Tongue (tissue), 1 donor: ENCODE measurements at regions not wholly inside any gene's neighbourhood (a gene's known extent, or its start where the extent isn't known, plus 50 kb on each side); places are given as distances from the start of the nearest gene placed in this dataset.

ENCODE experiments used
- DNase-seq: peaks from one replicate; pipeline ENCODE4 v3.0.0-alpha.2; 2015

- peak; percentile 79 for DNase-seq
These were observed 54.3 kb downstream of the FAM241B start for GRCh38 chr10:69684020-69684980.

GRCh38 chr10:69684981-69685353 is 54.9 kb downstream of the FAM241B start:
- DNase-seq = no peak

DNA sequence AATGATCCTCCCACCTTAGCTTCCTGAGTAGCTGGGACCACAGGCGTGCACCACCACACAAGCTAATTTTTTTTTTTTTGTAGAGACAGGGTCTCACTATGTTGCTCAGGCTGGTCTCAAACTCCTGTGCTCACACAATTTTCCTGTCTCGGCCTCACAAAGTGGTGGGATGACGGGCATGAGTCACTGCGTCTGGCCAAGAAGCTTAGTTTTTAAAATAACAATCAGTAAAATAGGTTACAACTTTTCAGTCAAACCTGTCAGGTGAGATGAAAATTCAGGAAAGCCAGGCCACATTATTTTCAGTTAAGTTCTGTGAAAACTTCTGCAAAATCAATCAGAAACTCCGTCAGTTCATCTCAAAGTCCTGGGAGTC is 55.4 kb downstream of the FAM241B start:
- peak; percentile 45 for DNase-seq

DNA sequence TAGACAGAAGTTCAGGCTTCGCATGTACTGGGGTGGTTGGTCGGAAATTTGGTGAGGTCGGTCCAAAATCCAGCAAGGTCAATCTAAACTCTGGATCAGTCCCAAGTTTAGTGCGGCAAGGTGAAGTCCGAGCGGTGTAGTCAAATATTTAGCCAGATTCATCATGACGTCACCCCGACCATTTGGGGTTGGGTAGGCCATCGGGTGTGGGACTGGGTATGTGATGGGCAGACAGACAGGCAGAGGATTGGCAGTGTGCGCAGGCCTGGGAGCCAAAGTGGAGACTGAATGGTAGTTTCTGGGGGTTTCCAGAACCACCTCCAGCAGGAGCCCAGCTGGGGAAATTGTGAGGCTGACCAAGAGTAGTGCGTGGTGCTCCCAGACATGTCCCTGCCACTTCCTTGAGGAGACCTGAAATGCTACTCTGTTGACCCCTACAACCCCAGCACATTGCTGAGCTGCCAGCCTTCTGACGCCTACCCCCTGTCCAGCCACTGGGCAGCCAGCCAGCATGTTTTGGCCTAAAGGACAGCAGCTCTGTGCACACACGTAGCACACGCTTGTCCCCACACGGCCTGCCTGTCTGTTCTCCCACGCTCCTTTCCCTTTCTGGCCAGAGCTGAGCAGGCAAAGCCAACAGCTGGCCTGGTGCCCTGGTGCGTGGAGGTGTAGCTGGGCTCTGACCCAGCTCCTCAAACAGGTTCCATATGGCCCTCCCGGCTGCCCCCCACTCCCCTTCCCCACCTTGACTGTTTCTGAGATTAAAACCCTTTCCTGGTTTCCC is 55.9 kb downstream of the FAM241B start:
- DNase-seq = peak; percentile 87

GRCh38 chr10:69686866-69687265 is 56.8 kb downstream of the FAM241B start:
- no peak for DNase-seq

GRCh38 chr10:69687426-69687825 is 57.4 kb downstream of the FAM241B start:
- peak; percentile 58 for DNase-seq

DNA sequence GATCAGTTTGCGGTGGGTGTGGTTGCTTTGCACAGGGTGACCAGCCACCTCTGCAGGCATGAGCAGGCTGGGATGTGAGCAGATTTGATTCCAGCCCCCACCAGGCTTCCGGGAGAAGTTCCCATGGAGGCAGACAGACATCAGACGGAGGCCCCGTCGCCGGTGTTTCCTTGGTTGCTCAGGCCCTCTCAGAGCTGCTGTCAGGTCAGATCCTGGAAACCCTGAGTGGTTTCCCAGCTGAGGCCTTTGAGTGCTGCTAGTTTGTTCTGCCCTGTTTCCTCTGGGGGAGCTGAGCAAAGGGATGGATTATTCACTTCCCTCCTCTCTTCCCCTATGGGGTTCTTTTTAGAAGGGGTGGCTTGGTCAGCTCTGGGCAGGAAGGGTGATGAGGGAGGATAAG is 62.2 kb downstream of the FAM241B start:
- DNase-seq = no peak

GRCh38 chr10:69692891-69693290 is 62.8 kb downstream of the FAM241B start:
- no peak for DNase-seq

- DNase-seq = no peak
These were observed 63.8 kb downstream of the FAM241B start for GRCh38 chr10:69693886-69694285.

DNA sequence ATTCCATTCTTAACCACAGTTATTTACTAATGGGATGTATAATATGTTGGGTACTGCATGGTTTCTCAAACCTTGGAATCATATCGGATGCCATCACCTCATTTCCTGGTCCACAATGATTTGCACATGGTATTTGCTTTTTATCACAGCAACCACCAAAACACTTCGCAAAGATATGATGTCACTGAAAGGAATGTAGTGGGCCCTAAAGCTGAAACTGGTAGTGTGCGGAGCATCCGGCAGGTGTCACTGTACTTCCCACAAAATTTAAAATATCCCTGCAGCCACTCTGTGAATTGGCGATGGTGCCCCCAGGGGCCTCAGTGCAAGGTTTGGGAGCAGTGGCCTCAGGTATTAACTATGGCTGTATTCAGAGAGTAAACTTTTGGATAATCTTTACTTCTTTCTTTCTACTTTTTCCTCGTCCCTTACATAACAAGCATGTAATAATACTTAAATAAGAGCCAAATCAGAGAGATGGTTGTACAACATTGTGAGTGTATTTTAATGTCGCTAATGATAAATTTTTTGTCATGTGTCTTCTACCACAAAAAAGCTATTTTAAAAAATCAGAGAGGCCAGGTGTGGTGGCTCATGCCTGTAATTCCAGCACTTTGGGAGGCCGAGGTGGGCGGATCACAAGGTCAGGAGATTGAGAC is 66.2 kb downstream of the FAM241B start:
- DNase-seq = peak; percentile 67

GRCh38 chr10:69697006-69697405 is 67.0 kb downstream of the FAM241B start:
- no peak for DNase-seq

DNA sequence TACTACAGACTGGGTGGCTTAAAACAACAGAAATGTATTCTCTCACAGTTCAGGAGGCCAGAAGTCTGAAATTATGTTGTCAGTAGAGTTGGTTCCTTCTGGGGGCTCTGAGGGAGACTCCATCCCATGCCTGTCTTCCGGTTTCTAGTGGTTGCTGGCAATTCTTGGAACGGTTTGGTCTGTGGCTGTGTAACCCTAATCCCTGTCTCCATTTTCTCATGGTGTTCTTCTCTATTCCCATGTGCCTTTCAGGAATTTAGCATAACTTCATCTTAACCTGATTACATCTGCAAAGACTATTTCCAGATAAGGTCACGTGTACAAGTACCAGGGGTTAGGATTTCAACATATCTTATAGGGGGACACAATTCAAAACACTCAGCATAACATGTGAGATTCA is 73.2 kb downstream of the FAM241B start:
- DNase-seq = no peak

DNA sequence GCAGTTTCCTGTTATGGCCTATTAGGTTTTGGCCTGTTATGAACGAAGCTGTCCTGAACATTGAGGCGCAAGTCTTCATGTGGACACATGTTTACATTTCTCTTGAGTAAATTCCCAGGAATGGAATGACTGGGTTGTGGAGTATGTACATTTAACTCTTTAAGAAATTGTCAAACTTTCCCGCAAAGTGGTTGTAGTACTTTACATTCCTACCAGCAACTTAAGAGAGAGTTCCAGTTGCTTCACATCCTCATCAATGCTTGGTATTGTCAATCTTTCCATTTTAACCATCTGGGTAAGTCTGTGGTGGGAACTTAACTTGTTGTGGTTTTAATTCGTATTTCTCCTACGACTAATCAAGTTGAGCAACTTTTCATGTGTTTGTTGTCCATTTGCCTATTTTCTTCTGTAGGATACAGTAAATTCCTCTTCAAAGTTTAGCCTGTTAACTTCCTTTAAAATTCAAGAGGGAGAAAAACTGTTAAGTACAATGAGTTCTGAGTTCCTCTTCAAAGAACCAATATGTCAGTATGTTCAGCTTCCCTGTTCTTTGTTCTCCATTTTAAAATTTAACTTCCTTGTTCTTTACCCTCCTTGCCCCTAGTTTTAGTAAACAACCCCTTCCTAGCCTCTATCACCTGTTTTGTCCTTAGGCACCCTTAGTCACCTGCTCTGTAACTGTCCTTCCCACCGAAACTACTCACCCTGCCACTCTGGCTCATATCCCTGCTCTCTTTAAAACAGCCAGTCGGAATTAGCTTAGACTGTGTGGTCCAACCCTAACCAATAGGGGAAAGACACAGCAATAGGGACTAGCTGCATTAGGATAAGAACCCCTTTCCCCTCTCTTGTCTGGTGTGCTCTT is 74.0 kb downstream of the FAM241B start:
- no peak for DNase-seq

DNA sequence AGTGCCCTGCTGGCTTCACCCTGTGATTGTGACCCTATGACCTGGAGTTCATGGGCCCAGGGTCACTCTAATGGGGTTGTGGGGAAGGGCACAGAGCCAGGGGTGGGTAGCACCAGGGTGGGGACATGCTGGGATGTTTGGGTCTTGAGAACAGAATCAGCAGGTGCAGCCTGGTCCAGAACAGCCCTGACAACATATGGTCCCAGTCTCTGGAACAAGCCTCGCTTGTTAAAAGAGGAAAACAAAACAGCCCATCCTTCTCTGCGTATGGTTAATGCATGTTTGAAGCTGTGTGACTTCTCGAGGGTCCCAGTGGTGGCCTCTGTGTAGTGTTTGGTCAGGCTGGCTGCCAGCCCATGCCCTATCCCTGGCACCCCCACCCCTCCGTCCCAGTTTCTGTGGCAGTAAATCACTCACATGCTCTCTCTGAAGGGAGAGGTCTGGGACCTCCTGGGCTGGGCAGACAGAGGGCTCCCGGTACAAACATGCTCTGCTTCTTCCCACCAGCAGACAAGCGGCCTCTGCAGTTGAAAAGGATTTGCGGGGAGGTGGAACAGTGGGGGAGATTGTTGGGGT is 79.4 kb downstream of the FAM241B start:
- no peak for DNase-seq

- peak; percentile 68 for DNase-seq
These were observed 80.2 kb downstream of the FAM241B start for GRCh38 chr10:69710008-69710888.

GRCh38 chr10:69712342-69712741 is 82.3 kb downstream of the FAM241B start:
- DNase-seq = no peak

GRCh38 chr10:69714572-69714971 is 84.5 kb downstream of the FAM241B start:
- no peak for DNase-seq

DNA sequence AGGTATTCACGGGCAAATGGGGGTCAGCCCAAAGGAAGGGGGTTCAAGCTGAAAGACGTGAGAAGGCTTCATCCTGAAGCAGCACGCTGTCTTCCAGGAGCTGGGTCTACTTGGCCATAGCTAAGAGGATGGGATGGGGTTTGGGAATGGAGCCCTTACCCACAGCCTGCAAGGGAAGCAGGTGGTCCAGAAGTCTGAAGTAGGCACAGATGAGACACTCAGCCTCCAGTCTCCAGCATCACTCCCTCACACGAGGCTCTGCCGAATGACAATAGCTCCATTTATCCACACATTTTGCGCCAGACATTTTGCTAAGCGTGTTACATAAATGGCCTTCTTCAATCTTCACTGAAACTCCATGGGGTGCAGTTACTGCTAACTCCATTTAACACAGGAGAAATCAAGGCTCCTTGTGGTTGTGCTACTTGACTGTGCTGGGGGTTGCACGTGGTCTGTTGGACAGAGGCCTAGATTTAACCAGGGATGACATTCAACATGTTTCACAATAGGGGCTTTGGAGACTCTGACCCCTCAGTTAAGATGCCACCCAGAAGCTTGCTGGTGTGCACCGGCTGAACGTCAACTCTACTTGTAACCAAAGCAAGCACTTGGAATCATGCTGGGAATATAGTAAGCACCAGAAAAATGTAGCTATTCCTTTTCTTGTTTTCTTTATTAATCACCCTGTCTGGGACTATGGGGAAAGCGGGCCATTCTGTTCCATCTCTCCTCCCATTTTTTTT is 85.3 kb downstream of the FAM241B start:
- DNase-seq = no peak

DNA sequence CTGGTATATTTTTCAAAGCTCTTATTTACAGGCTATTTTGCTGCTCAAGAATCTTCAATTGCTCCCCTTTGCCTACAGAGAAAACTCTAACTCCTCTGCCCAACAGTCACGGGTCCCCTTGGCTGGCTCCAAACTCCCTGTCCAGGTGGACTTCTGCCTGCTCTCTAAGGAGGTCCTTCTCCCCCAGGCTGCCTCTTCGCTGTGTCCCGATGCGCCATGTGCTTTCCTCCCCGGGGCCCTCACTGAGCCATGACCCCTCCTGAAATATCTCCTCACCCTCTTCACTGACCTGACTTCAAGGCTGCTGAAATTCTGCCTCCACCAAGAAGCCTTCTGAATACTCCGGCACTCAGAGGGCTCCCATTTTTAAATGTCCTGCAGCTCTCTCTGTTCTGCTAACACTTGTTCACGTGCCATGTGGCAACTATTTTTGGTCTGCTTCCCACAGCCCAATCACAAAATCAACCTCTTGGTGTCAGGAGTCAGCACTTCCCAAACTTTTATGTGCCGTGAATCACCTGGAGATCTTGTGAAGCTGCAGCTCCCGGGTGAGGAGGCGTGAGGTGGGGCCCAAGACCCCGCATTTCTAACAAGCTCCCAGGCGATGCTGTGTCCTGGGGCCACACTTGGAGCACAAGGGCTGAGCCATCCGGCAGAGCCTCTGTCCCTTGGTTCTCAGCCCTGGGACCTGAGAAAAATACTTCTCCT is 85.7 kb upstream of the COL13A1 start:
- no peak for DNase-seq
